K562 (cell line): ENCODE measurements at regions not wholly inside any gene's neighbourhood (a gene's known extent, or its start where the extent isn't known, plus 50 kb on each side); places are given as distances from the start of the nearest gene placed in this dataset.

Experiments used
- ATAC-seq: fragments of 200-7000 bp; cut with Tn5 transposase; 3 replicates; pipeline ENCODE4 v1.9.1; 2020; ENCODE audit warnings: moderate library complexity
- BruUV-seq: library from RNA; stranded (reverse); fragments of 400-500 nt; replicated peaks from 2 replicates; lab custom pipeline; 2021; lab: Mats Ljungman, UMichigan
- CTCF ChIA-PET: fragments of 300-600 bp; formaldehyde crosslinking; extraction: SDS; loops from one replicate; lab custom pipeline; 2021; ENCODE audit warnings: low intra/inter-chr PET ratio; lab: Yijun Ruan, JAX
- POLR2A ChIA-PET: fragments of 300-600, 350-650 bp; sonication (Branson Sonifier 250); formaldehyde crosslinking; extraction: SDS; loops from one replicate; lab custom pipeline; 2021; ENCODE audit warnings: antibody characterized with exemption, inconsistent platforms; lab: Yijun Ruan, JAX
- DNase-seq, 4 experiments: peaks; one replicate each; pipeline versions ENCODE4 v3.0.0 to v3.0.0-alpha.2; 2011 to 2018; ENCODE audit warnings: low spot score in 3 of 4, mixed read lengths in 3 of 4; ENCODE audit errors: extremely low read depth in 1 of 4
- FAIRE-seq: peaks from 2 replicates; lab custom pipeline; 2011; peaks lifted over from hg19 to GRCh38; lab: Jason Lieb, UNC
- H2AFZ ChIP-seq: 2 replicates; pipeline ENCODE4 v1.6.0; 2011; ENCODE audit warnings: low read depth, low read length, control low read depth, inconsistent platforms
- H3K27ac ChIP-seq: fragments of 200-600 bp; 3 replicates; pipeline ENCODE4 v1.8.0; 2011; ENCODE audit warnings: low read depth, mild to moderate bottlenecking, control low read depth, inconsistent platforms, low read length, moderate library complexity, mixed read lengths; ENCODE audit errors: extremely low read depth
- H3K27me3 ChIP-seq, 2 experiments: fragments of 300-600 bp in 1 of 2; 2 replicates in 1 of 2; 3 replicates in 1 of 2; pipeline versions ENCODE4 v1.6.0 to v1.8.0; 2011; ENCODE audit warnings: inconsistent platforms in 2 of 2, low read length in 2 of 2, mild to moderate bottlenecking in 1 of 2, mixed read lengths in 1 of 2, moderate library complexity in 1 of 2; ENCODE audit not compliant: control insufficient read depth in 2 of 2, insufficient read depth in 2 of 2
- H3K36me3 ChIP-seq: fragments of 300-600 bp; 3 replicates; pipeline ENCODE4 v1.8.0; 2011; ENCODE audit warnings: mild to moderate bottlenecking, low read length, inconsistent platforms; ENCODE audit not compliant: control insufficient read depth, insufficient read depth
- H3K4me1 ChIP-seq, 2 experiments: fragments of 200-600 bp in 1 of 2; replicated peaks in 1 of 2; 2 replicates in 1 of 2; 3 replicates in 1 of 2; pipeline versions ENCODE4 v1.5.1 to v1.8.0; 2011; ENCODE audit warnings: inconsistent platforms in 2 of 2, low read length in 2 of 2, mild to moderate bottlenecking in 1 of 2, mixed read lengths in 1 of 2, moderate library complexity in 1 of 2; ENCODE audit not compliant: control insufficient read depth in 2 of 2, insufficient read depth in 2 of 2
- H3K4me2 ChIP-seq: 2 replicates; pipeline ENCODE4 v1.6.1; 2011; ENCODE audit warnings: low read length, control low read depth, inconsistent platforms, mixed read lengths; ENCODE audit not compliant: insufficient read depth
- H3K4me3 ChIP-seq: fragments of 200-600 bp; sonication (generic), shearing (Covaris generic); 2 replicates; pipeline ENCODE4 v1.5.1; 2016; ENCODE audit warnings: control low read depth, inconsistent platforms
- H3K79me2 ChIP-seq: fragments of 200-600 bp; 3 replicates; pipeline ENCODE4 v1.8.0; 2011; ENCODE audit warnings: low read length, inconsistent platforms; ENCODE audit not compliant: control insufficient read depth, insufficient read depth
- H3K9ac ChIP-seq, 2 experiments: 2 replicates each; pipeline versions ENCODE4 v1.6.0 to v1.6.1; 2011; ENCODE audit warnings: low read depth in 2 of 2, low read length in 2 of 2, control low read depth in 1 of 2, inconsistent platforms in 1 of 2, mild to moderate bottlenecking in 1 of 2, mixed read lengths in 1 of 2; ENCODE audit not compliant: insufficient read depth in 1 of 2
- H3K9me1 ChIP-seq: one replicate; pipeline ENCODE4 v1.6.0; 2011; ENCODE audit warnings: inconsistent platforms, mild to moderate bottlenecking, low read length, moderate library complexity; ENCODE audit not compliant: control insufficient read depth, insufficient read depth
- H3K9me3 ChIP-seq: replicated peaks from 2 replicates; pipeline ENCODE4 v1.5.1; 2011; ENCODE audit warnings: low read depth, low read length, inconsistent platforms; ENCODE audit not compliant: control insufficient read depth, insufficient read depth
- H4K20me1 ChIP-seq: replicated peaks from 2 replicates; pipeline ENCODE4 v1.6.1; 2011; ENCODE audit warnings: low read length, inconsistent platforms, mixed read lengths; ENCODE audit not compliant: control insufficient read depth, insufficient read depth
- GATA2 ChIP-seq: sonication (generic); formaldehyde crosslinking; IDR thresholded peaks from 2 replicates; pipeline ENCODE4 v1.4.0; 2020; ENCODE audit warnings: mild to moderate bottlenecking, missing genetic modification reagents
- WGBS: fragments of 100-300 bp; shearing (Covaris generic); methylation state at CpG from one replicate; pipeline ENCODE4 v1.1.6; 2016; ENCODE audit warnings: low coverage, mixed read lengths; ENCODE audit not compliant: insufficient coverage; ENCODE audit errors: missing lambda C conversion rate; 5-methylcytosine and 5-hydroxymethylcytosine counted together
- in situ Hi-C: fragments of 300-500 bp; cut with MboI; formaldehyde crosslinking; loops from 4 replicates; pipeline ENCODE4 v1.15.0; 2018; ENCODE audit warnings: inconsistent platforms, mixed read lengths
- intact Hi-C: fragments of 100-400 bp; cut with micrococcal nuclease; formaldehyde crosslinking; loops from 2 replicates; pipeline ENCODE4 v1.14.2; 2022
- TF ChIP-seq, protein P1 (sequence below): fragments of 450-650 bp; formaldehyde crosslinking; IDR thresholded peaks from 2 replicates; pipeline ENCODE4 v1.4.0; 2020; ENCODE audit warnings: mild to moderate bottlenecking
- TF ChIP-seq, protein P2 (sequence below), 2 experiments: IDR thresholded peaks in 1 of 2; conservative IDR thresholded peaks in 1 of 2; 2 replicates each; pipeline ENCODE4 v1.6.1; 2016; ENCODE audit warnings: low read depth in 2 of 2, mild to moderate bottlenecking in 1 of 2, missing compliant biosample characterization in 1 of 2, missing genetic modification characterization in 1 of 2, moderate library complexity in 1 of 2

DNA sequence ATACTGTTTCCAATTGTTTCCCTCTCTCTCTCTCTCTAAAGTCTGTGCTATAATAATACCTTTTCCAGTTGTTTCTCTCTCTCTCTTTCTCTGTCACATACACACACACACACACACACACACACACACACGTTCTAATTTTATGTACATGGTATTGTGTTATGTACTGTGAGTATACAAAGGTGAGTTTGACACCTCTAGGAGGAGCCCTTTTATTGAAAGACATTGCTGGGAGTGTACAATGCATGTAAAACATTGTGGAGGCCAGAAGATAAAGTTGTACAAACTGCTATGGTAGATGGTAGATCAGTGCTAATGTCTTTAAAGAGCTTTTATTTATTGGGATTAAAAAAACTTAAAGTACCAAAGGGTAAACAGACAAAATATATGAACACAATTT, 53.6 kb downstream of the BLTP1 start (continued):
- TF ChIP-seq, protein P1, sequence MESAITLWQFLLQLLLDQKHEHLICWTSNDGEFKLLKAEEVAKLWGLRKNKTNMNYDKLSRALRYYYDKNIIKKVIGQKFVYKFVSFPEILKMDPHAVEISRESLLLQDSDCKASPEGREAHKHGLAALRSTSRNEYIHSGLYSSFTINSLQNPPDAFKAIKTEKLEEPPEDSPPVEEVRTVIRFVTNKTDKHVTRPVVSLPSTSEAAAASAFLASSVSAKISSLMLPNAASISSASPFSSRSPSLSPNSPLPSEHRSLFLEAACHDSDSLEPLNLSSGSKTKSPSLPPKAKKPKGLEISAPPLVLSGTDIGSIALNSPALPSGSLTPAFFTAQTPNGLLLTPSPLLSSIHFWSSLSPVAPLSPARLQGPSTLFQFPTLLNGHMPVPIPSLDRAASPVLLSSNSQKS (CRISPR knock-in tag) = no peak

GRCh38 chr4:122212880-122213279, 60.7 kb downstream of the BLTP1 start:
- no peak overlapping the region for H3K27ac ChIP-seq
- BruUV-seq = no TSS peak
- no peaks in the 10 kb centered on the region for H4K20me1 ChIP-seq
- in situ Hi-C loops (no loop called here), intact Hi-C loops (no loop called here)
- H3K4me1 ChIP-seq = no peaks in the 10 kb centered on the region
- no peaks in the 10 kb centered on the region; the same call in 1 of the 2 replicates for H3K9me3 ChIP-seq
- ChIA-PET CTCF (no interaction called here), POLR2A (no interaction called here)
- no peaks in the 10 kb centered on the region for H3K79me2 ChIP-seq
- H3K36me3 ChIP-seq = peaks cover 17% of the 10 kb centered on the region; the same call in 1 of the 3 replicates
- no peak overlapping the region for H3K4me3 ChIP-seq
- no peaks in the 10 kb centered on the region for H3K9me1 ChIP-seq
- no peaks in the 10 kb centered on the region for H3K27me3 ChIP-seq
- FAIRE-seq = no peak
- no peak overlapping the region for H3K9ac ChIP-seq
- H2AFZ ChIP-seq = no peak overlapping the region
- 74% methylated on average over 3 of the region's 3 CpGs for WGBS
- H3K4me2 ChIP-seq = no peak overlapping the region
- TF ChIP-seq, protein P2, sequence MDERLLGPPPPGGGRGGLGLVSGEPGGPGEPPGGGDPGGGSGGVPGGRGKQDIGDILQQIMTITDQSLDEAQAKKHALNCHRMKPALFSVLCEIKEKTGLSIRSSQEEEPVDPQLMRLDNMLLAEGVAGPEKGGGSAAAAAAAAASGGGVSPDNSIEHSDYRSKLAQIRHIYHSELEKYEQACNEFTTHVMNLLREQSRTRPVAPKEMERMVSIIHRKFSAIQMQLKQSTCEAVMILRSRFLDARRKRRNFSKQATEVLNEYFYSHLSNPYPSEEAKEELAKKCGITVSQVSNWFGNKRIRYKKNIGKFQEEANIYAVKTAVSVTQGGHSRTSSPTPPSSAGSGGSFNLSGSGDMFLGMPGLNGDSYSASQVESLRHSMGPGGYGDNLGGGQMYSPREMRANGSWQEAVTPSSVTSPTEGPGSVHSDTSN (CRISPR knock-in tag; IDR thresholded peaks at IDR 0.05; ENCODE audit: low read depth) = no peak
- TF ChIP-seq, protein P2 (tag; conservative IDR thresholded peaks at IDR 0.05; ENCODE audit: low read depth) = 0 out of 2 replicates have a peak, but pooled peaks have one; percentile 17
- TF ChIP-seq GATA2 (CRISPR knock-in tag) = no peak
- no peak for ATAC-seq
- no peak for DNase-seq
